HG03066 (cell line): ENCODE measurements at regions not wholly inside any gene's neighbourhood (a gene's known extent, or its start where the extent isn't known, plus 50 kb on each side); places are given as distances from the start of the nearest gene placed in this dataset.
"Not testable (repeated sequence)": the region's sequence is repeated elsewhere in the genome, so short reads cannot be mapped to it uniquely, and the experiment has no call there.

ENCODE experiments used
- ATAC-seq: cut with Tn5 transposase; IDR thresholded peaks from one replicate; pipeline ENCODE4 v1.9.1; 2021; ENCODE audit warnings: low read depth; ENCODE audit not compliant: unreplicated experiment

- no peak for ATAC-seq
These were observed 83.5 kb upstream of the SERPINE2 start for GRCh38 chr2:224122542-224122941.

DNA sequence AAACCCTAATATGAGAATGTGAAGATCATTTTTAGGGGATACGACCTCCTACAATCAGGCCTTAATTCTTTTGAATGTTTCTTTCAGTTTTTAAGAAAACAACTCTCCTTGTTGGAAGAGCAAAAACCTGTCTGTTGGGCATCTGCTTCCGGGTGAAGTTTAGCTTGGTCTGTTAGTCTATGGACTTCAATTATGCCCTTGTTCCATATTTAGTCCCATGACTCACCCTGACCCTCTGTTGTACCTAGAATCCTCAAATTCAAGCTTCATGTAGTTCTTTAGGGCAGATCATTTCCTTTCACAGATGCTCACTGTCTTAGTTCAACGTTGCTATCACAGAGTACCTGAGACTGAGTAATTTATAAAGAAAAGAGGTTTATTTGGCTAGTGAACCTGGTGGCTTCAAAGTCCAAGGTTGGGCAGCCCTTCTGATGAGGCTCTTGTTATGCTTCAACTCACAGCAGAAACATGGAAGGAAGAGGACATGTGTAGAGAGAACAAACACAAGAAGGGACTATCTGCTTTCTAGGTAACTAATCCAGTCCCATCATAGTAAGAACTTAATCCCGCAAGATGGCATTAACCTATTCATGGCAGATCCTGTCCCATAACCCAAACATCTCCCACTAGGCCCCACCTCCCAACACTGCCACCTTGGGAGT is 82.5 kb upstream of the SERPINE2 start:
- no peak for ATAC-seq

DNA sequence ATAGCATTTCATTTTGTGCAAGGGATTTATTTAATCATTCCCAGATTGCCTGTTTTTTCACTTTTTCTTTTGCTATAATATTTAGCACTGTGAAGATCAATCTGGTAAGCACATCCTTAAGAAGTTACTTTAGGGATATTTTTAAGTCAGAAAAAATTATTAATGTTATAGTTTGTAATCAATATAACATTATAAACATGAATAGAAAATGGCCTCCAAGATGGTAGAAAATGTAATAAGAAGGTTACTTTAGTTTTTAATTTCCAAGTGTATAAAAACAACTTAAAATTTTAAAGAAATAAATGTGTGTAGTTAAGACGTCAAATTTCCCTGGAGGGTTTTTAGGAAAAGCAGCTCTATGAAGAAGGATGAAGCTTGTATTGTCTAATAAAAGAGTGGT is 81.9 kb upstream of the SERPINE2 start:
- no peak for ATAC-seq

- not testable (repeated sequence) for ATAC-seq
These were observed 80.8 kb upstream of the SERPINE2 start for GRCh38 chr2:224119846-224120245.

GRCh38 chr2:224114428-224114827 is 75.3 kb upstream of the SERPINE2 start:
- no peak for ATAC-seq

DNA sequence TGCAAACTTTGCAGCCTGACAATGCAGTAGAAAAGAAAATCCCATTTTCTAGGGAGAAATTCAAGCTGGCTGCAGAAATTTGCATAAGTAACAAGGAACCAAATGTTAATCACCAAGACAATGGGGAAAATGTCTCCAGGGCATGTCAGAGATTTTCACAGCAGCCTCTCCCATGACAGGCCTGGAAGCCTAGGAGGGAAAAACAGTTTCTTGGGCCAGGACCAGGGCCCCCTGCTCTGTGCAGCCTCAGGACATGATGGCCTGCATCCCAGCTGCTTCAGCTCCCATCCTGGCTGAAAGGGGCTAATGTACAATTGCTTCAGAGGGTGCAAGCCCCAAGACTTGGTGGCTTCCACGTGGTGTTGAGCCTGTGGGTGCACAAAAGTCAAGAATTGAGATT is 74.8 kb upstream of the SERPINE2 start:
- not testable (repeated sequence) for ATAC-seq

DNA sequence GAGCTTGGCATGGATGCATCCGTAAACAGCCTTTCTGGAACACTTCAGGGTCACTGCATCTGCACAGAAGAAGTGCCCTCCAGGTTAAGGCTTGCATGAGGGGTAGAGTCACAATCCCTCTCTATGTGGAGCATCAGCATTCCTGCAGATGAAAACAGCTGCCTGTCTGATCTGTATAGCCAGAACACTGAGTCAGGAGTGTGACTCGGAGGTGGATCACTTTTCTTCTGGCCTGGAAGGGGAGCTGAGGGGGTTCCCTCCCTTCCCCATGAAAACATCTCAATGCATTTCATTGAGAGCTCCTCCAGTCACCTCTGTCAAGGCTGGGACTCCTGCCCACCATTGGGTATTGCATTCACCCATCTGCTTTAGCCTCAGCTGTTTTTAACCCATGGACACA is 72.5 kb upstream of the SERPINE2 start:
- ATAC-seq = no peak

DNA sequence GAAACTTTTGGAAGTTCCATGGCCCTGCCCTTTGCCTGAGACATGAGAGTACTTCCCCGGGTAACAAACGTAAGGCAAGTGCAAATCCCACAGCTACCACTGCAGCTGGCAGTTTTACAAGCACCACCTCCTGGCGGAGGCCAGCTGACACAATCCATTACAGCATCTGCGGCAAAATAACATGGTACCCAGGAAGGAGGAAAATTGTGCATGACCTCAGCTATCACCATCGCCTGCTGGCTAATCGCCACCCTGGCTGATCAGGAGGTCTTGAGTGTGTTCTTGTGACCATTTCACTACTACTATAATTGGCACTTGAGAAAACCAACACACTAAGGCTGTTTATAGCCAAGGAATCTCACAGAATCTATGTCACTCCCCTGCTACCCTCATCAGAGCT is 71.7 kb upstream of the SERPINE2 start:
- no peak for ATAC-seq

DNA sequence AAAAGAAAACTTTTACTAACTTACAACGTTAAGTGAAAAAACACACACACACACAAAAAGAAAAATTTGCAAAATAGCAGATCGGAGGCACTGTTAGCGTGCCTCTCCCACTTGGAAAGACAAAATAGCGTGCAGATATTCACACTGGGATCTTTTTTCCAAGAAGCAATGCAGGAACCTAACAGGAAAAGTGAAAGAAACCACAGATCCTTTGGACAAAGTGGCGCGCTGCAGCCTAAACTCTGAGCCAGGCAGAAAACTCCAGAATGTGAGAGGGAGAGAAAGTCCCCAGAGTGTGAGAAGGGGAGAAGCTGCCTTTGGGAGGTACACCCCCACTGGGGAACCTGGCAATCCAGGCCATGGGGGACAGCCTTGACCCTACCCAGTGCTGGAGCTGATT is 70.7 kb upstream of the SERPINE2 start:
- no peak for ATAC-seq

DNA sequence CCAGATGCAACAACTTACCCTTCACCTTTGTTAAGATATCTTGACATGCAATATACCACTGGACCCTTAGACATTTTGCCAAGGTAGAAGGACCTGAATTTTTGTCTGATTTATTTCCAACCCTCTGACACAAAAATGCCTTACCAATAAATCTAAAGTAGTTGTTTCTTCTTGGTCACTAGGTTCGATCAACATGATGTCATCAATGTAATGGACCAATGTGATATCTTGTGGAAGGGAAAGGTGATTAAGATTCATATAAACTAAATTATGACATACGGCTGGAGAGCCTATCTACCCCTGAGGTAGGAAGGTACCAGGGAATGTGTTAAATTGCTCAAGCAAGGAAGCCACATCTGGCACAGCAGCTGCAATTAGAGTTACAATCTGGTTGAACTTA is 67.7 kb upstream of the SERPINE2 start:
- no peak for ATAC-seq

- ATAC-seq = no peak
These were observed 65.7 kb upstream of the SERPINE2 start for GRCh38 chr2:224104668-224105386.

GRCh38 chr2:224103651-224104050 is 64.6 kb upstream of the SERPINE2 start:
- ATAC-seq = no peak

DNA sequence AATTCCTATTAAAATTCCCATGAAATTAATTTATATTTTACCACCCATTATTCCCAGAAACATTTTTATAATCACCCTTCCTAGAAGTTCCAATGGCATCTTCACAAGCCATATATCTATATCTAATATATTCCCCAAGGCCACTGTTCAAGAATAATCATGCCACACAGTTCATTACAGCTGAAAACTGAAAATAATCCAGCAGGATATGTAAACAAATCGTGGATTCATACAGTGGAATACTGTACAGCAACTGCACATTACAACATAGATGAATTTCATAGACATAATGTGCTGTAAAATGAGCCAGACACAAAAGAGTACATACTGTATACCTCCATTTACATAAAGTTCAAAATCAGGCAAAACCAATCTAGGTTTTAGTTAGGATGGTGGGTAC is 63.9 kb upstream of the SERPINE2 start:
- ATAC-seq = no peak

- no peak for ATAC-seq
These were observed 62.9 kb upstream of the SERPINE2 start for GRCh38 chr2:224101820-224102630.

- no peak for ATAC-seq
These were observed 61.0 kb upstream of the SERPINE2 start for GRCh38 chr2:224099861-224100643.

GRCh38 chr2:224098481-224099230 is 59.6 kb upstream of the SERPINE2 start:
- ATAC-seq = no peak

DNA sequence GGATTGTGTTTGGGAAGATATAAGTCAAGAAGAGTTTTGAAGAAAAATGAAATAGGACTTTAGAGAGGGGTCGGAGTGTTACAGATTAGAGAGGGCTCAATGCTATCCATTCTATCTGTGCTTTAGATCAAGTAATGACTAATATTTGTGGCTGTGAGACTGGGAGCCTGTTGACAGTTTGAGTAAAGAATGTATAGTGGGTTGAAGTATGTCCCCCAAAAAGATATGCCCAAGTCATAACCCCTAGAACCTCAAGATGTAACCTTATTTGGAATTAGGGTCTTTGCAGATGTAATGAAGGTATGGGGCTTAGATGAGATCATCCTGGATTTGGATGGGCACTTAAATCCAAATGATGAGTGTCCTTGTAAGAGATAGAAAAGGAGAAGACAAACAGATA is 55.3 kb upstream of the SERPINE2 start:
- no peak for ATAC-seq

DNA sequence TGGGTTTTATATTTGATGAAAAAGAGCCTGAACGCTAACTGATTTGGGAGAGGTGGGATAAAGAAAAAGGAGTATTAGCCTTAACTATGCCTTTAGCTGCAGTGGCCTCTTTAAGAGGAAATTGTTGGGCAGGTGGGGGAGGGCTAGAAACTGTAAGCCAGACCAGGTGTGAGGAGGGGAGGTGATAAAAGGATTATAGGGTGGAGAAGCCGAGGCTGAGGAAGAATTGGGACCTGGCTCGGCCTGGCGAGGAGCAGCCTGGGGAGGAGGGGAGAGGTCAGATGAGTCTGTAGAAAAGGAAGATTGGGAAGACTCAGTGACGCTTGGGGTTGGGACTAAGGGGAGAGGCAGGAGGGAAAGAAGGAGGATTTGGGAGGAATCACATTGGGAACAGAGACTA is 52.6 kb upstream of the SERPINE2 start:
- ATAC-seq = not testable (repeated sequence)

DNA sequence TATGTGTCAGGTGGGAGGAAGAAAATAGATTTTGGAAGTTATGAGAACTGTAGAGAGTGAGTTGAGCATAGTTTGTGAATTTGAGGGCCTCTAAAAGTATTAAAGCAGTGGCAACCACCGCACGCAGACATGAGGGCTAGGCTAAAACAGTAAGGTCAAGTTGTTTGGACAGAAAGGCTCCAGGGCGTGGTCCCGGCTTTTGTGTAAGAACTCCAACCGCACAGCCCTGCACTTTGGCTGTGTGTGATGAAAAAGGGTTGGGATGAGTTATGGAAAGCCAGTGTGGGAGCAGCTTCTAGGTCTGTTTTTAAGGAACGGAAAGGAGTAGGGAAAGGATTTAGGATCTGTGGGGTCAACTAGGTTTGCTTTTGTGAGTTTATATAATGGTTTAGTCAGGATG is 50.5 kb upstream of the SERPINE2 start:
- not testable (repeated sequence) for ATAC-seq
